ENCODE measurements at regions not wholly inside any gene's neighbourhood (a gene's known extent, or its start where the extent isn't known, plus 50 kb on each side); places are given as distances from the start of the nearest gene placed in this dataset.

GRCh38 chr12:116629480-116629879 lies 70.3 kb downstream of the MAP1LC3B2 start:
- TF ChIP-seq, protein P1, sequence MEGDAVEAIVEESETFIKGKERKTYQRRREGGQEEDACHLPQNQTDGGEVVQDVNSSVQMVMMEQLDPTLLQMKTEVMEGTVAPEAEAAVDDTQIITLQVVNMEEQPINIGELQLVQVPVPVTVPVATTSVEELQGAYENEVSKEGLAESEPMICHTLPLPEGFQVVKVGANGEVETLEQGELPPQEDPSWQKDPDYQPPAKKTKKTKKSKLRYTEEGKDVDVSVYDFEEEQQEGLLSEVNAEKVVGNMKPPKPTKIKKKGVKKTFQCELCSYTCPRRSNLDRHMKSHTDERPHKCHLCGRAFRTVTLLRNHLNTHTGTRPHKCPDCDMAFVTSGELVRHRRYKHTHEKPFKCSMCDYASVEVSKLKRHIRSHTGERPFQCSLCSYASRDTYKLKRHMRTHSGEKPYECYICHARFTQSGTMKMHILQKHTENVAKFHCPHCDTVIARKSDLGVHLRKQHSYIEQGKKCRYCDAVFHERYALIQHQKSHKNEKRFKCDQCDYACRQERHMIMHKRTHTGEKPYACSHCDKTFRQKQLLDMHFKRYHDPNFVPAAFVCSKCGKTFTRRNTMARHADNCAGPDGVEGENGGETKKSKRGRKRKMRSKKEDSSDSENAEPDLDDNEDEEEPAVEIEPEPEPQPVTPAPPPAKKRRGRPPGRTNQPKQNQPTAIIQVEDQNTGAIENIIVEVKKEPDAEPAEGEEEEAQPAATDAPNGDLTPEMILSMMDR (IDR thresholded peaks at IDR 0.05 in 4 of 5, conservative IDR thresholded peaks at IDR 0.05 in 1 of 5), result no peak
- no peak for TF ChIP-seq POLR2A (IDR thresholded peaks at IDR 0.05)
